PC-9 (cell line): ENCODE measurements at regions not wholly inside any gene's neighbourhood (a gene's known extent, or its start where the extent isn't known, plus 50 kb on each side); places are given as distances from the start of the nearest gene placed in this dataset.

Experiments
- BruUV-seq: library from RNA; stranded (reverse); fragments of 400-500 nt; replicated peaks from 2 replicates; lab custom pipeline; 2021; lab: Mats Ljungman, UMichigan
- CTCF ChIA-PET: fragments of 300-600 bp; sonication (Branson Sonifier 250); formaldehyde crosslinking; loops from one replicate; lab custom pipeline; 2022; ENCODE audit warnings: antibody characterized with exemption; lab: Charles Lee
- POLR2A ChIA-PET: fragments of 300-600 bp; sonication (Branson Sonifier 250); formaldehyde crosslinking; loops from one replicate; lab custom pipeline; 2022; ENCODE audit warnings: antibody characterized with exemption; ENCODE audit not compliant: unreplicated experiment; lab: Charles Lee
- DNase-seq, 2 experiments: peaks; one replicate each; pipeline versions ENCODE4 v3.0.0 to v3.0.0-alpha.2; 2015 to 2022; ENCODE audit warnings: mixed read lengths in 1 of 2
- H2AFZ ChIP-seq: fragments of 200-600 bp; sonication (generic); 2 replicates; pipeline ENCODE4 v1.8.1; 2017; ENCODE audit warnings: antibody characterized with exemption
- H3F3A ChIP-seq: fragments of 200-600 bp; sonication (generic); 2 replicates; pipeline ENCODE4 v1.8.1; 2017; ENCODE audit warnings: antibody characterized with exemption, mild to moderate bottlenecking, low read depth; ENCODE audit not compliant: insufficient read depth
- H3K27ac ChIP-seq: fragments of 200-600 bp; sonication (generic); 2 replicates; pipeline ENCODE4 v1.6.1; 2016; ENCODE audit warnings: mixed run types
- H3K27me3 ChIP-seq: fragments of 200-600 bp; sonication (generic); 2 replicates; pipeline ENCODE4 v1.6.1; 2016; ENCODE audit warnings: low read depth, mixed run types; ENCODE audit not compliant: insufficient read depth
- H3K36me3 ChIP-seq: fragments of 200-600 bp; sonication (generic); 2 replicates; pipeline ENCODE4 v1.6.1; 2016; ENCODE audit warnings: low read depth, mixed run types
- H3K4me1 ChIP-seq: fragments of 200-600 bp; sonication (generic); replicated peaks from 2 replicates; pipeline ENCODE4 v1.6.1; 2016; ENCODE audit warnings: mixed run types; ENCODE audit not compliant: insufficient read depth
- H3K4me2 ChIP-seq: fragments of 200-600 bp; sonication (generic); 2 replicates; pipeline ENCODE4 v1.6.1; 2017; ENCODE audit warnings: mixed run types
- H3K4me3 ChIP-seq: fragments of 200-600 bp; sonication (generic); 2 replicates; pipeline ENCODE4 v1.6.1; 2016; ENCODE audit warnings: mixed run types
- H3K79me2 ChIP-seq: fragments of 200-600 bp; sonication (generic); 2 replicates; pipeline ENCODE4 v1.6.1; 2017; ENCODE audit warnings: low read depth, mixed run types
- H3K9me2 ChIP-seq: fragments of 200-600 bp; sonication (generic); 2 replicates; pipeline ENCODE4 v1.8.1; 2017; ENCODE audit warnings: mild to moderate bottlenecking; ENCODE audit not compliant: insufficient read depth
- H3K9me3 ChIP-seq: fragments of 200-600 bp; sonication (generic); 2 replicates; pipeline ENCODE4 v1.8.1; 2016; ENCODE audit warnings: low read depth; ENCODE audit not compliant: insufficient read depth
- H4K20me1 ChIP-seq: fragments of 200-600 bp; sonication (generic); 2 replicates; pipeline ENCODE4 v1.8.1; 2017; ENCODE audit not compliant: insufficient read depth
- EZH2 ChIP-seq: fragments of 200-600 bp; sonication (generic); IDR thresholded peaks from 2 replicates; pipeline ENCODE4 v1.8.0; 2017; ENCODE audit warnings: antibody characterized with exemption, low read depth
- intact Hi-C: fragments of 100-400 bp; cut with micrococcal nuclease; formaldehyde crosslinking; loops from one replicate; pipeline ENCODE4 v1.10.0; 2022; ENCODE audit not compliant: unreplicated experiment
- TF ChIP-seq, protein P1 (sequence below): fragments of 200-600 bp; sonication (generic); conservative IDR thresholded peaks from 2 replicates; pipeline ENCODE4 v1.6.1; 2017; ENCODE audit warnings: mixed run types, antibody characterized with exemption, mild to moderate bottlenecking, moderate library complexity

DNA sequence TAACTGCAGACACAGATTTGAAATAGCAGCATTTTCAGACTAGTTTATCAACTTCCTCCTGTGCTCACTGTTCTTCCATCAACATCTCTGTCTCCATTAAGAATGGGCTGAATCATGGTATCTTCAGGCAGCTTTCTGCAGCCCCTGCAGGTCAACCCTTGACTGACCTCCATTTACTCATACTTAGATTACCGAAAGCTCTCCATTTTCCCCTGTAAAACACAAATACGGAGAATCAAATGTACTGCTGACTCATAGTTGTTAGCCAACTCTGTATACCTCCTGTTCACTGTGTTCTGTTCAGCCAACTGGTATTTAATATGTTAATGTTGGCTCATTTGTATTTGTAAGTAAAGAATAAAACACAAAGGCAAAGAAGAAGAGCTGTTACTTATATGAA, 364.0 kb downstream of the CASP12 start:
- Histone ChIP-seq H3K4me2 (no peak overlapping the region), H3K4me3 (no peak overlapping the region), H3K36me3 (no peaks in the 10 kb centered on the region), H3K79me2 (no peaks in the 10 kb centered on the region), H3K9me2 (no peaks in the 10 kb centered on the region), H3K4me1 (peaks cover 15% of the 10 kb centered on the region), H3K9me3 (0 out of 2 replicates have a peak, but pooled peaks cover 2% of the 10 kb centered on the region), H2AFZ (peak overlapping the region; percentile 59; the same call in 1 of the 2 replicates), H3F3A (no peaks in the 10 kb centered on the region), H3K27ac (no peak overlapping the region), H4K20me1 (no peaks in the 10 kb centered on the region), H3K27me3 (no peaks in the 10 kb centered on the region)
- ChIA-PET CTCF (no interaction called here), POLR2A (no interaction called here)
- intact Hi-C loops = no loop called here
- TF ChIP-seq, protein P1, sequence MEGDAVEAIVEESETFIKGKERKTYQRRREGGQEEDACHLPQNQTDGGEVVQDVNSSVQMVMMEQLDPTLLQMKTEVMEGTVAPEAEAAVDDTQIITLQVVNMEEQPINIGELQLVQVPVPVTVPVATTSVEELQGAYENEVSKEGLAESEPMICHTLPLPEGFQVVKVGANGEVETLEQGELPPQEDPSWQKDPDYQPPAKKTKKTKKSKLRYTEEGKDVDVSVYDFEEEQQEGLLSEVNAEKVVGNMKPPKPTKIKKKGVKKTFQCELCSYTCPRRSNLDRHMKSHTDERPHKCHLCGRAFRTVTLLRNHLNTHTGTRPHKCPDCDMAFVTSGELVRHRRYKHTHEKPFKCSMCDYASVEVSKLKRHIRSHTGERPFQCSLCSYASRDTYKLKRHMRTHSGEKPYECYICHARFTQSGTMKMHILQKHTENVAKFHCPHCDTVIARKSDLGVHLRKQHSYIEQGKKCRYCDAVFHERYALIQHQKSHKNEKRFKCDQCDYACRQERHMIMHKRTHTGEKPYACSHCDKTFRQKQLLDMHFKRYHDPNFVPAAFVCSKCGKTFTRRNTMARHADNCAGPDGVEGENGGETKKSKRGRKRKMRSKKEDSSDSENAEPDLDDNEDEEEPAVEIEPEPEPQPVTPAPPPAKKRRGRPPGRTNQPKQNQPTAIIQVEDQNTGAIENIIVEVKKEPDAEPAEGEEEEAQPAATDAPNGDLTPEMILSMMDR = no peak
- no peak for TF ChIP-seq EZH2
- DNase-seq = peak in 1 of 2 experiments; percentile 31
- BruUV-seq = no TSS peak

DNA sequence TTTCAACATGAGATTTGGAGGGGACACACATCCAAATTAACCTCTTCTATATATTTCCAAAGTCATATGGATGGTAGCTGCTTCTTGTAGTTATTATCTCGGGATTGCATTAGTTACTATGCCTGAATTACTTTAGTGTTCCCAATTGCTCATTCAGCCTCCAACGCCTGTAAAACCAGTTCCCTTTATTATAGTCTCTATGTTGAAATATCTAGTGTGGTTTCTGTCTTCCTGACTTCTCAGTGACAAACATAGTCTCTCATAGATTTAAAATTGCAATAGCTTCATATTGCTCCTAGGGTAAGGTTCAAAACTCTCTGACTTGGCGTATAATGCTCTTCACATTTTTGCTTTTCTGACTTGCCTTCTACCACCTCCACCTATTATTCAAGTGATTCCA, 366.4 kb downstream of the CASP12 start:
- Histone ChIP-seq H3K9me2 (no peaks in the 10 kb centered on the region), H2AFZ (0 out of 2 replicates have a peak overlapping the region, but pooled peaks have one; percentile 5), H3F3A (no peaks in the 10 kb centered on the region), H3K79me2 (no peaks in the 10 kb centered on the region), H4K20me1 (no peaks in the 10 kb centered on the region), H3K4me1 (peaks cover 15% of the 10 kb centered on the region), H3K36me3 (no peaks in the 10 kb centered on the region), H3K9me3 (0 out of 2 replicates have a peak, but pooled peaks cover 2% of the 10 kb centered on the region), H3K27me3 (no peaks in the 10 kb centered on the region), H3K4me2 (no peak overlapping the region), H3K4me3 (no peak overlapping the region), H3K27ac (no peak overlapping the region; the same call in 1 of the 2 replicates)
- intact Hi-C loops = no loop called here
- peak in 1 of 2 experiments; percentile 59 for DNase-seq
- no TSS peak for BruUV-seq
- TF ChIP-seq, protein P1 = no peak
- TF ChIP-seq EZH2 = no peak
- CTCF ChIA-PET = no interaction called here
- POLR2A ChIA-PET = no interaction called here

DNA sequence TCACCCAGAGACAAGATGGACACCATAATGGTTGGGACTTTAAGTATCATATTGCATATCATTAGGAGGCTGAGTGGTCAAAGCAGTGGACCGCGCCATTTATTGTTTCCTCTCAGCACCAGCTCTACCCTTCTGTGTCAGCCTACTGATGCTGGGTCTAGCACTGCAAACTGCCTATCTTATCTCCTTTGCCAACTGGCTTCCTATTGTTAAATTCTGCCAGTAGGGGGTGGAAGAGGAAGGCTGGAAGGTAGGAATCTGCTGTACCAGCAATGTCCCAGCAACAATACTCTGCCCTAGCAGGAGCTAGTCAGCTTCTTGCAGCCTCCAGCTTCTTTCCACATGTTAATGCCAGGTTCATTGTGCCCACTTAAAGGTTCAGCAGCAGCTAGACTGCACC, 367.1 kb upstream of the PDGFD start:
- Histone ChIP-seq H3K9me3 (0 out of 2 replicates have a peak, but pooled peaks cover 2% of the 10 kb centered on the region), H3K4me1 (peaks cover 15% of the 10 kb centered on the region), H3K9me2 (no peaks in the 10 kb centered on the region), H3K4me2 (no peak overlapping the region), H3K36me3 (no peaks in the 10 kb centered on the region), H3K27me3 (no peaks in the 10 kb centered on the region), H3K79me2 (no peaks in the 10 kb centered on the region), H3K27ac (no peak overlapping the region), H4K20me1 (no peaks in the 10 kb centered on the region), H2AFZ (no peak overlapping the region), H3F3A (no peaks in the 10 kb centered on the region), H3K4me3 (no peak overlapping the region)
- ChIA-PET CTCF (no interaction called here), POLR2A (no interaction called here)
- DNase-seq = no peak
- no TSS peak for BruUV-seq
- intact Hi-C loops = no loop called here
- TF ChIP-seq, protein P1 = no peak; the same call in 1 of the 2 replicates
- TF ChIP-seq EZH2 = no peak
